ENCODE measurements at regions not wholly inside any gene's neighbourhood (a gene's known extent, or its start where the extent isn't known, plus 50 kb on each side); places are given as distances from the start of the nearest gene placed in this dataset.

DNA sequence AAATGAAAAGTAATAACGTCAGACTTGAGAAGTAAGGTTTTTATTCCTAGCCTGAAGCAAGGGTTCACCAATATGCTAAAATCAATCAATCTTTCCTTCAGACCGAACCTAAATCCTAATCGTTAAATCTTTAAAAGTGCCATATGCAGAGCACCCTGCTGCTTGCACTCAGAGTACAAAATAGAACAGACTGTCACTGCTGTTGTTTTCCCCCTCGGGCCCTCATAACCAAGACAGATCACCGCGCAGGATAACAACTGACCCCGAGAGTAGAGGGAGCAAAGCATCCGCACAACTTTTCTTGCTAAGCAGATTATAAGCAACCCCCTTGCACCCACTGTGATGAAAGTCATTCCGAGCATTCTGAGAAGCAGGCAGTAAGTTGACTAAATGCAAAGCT, 550.9 kb upstream of the NDST4 start:
- TF ChIP-seq, protein P1, sequence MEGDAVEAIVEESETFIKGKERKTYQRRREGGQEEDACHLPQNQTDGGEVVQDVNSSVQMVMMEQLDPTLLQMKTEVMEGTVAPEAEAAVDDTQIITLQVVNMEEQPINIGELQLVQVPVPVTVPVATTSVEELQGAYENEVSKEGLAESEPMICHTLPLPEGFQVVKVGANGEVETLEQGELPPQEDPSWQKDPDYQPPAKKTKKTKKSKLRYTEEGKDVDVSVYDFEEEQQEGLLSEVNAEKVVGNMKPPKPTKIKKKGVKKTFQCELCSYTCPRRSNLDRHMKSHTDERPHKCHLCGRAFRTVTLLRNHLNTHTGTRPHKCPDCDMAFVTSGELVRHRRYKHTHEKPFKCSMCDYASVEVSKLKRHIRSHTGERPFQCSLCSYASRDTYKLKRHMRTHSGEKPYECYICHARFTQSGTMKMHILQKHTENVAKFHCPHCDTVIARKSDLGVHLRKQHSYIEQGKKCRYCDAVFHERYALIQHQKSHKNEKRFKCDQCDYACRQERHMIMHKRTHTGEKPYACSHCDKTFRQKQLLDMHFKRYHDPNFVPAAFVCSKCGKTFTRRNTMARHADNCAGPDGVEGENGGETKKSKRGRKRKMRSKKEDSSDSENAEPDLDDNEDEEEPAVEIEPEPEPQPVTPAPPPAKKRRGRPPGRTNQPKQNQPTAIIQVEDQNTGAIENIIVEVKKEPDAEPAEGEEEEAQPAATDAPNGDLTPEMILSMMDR (conservative IDR thresholded peaks at IDR 0.05; ENCODE audit: low read depth in 2 of 2) = no peak
- TF ChIP-seq, protein P2, sequence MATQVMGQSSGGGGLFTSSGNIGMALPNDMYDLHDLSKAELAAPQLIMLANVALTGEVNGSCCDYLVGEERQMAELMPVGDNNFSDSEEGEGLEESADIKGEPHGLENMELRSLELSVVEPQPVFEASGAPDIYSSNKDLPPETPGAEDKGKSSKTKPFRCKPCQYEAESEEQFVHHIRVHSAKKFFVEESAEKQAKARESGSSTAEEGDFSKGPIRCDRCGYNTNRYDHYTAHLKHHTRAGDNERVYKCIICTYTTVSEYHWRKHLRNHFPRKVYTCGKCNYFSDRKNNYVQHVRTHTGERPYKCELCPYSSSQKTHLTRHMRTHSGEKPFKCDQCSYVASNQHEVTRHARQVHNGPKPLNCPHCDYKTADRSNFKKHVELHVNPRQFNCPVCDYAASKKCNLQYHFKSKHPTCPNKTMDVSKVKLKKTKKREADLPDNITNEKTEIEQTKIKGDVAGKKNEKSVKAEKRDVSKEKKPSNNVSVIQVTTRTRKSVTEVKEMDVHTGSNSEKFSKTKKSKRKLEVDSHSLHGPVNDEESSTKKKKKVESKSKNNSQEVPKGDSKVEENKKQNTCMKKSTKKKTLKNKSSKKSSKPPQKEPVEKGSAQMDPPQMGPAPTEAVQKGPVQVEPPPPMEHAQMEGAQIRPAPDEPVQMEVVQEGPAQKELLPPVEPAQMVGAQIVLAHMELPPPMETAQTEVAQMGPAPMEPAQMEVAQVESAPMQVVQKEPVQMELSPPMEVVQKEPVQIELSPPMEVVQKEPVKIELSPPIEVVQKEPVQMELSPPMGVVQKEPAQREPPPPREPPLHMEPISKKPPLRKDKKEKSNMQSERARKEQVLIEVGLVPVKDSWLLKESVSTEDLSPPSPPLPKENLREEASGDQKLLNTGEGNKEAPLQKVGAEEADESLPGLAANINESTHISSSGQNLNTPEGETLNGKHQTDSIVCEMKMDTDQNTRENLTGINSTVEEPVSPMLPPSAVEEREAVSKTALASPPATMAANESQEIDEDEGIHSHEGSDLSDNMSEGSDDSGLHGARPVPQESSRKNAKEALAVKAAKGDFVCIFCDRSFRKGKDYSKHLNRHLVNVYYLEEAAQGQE (IDR thresholded peaks at IDR 0.05; ENCODE audit: unreplicated experiment) = no peak
- TF ChIP-seq STAT1 (IDR thresholded peaks at IDR 0.05; ENCODE audit: unreplicated experiment) (no peak), POLR2AphosphoS5 (IDR thresholded peaks at IDR 0.05; ENCODE audit: low read depth) (no peak), EZH2phosphoT487 (IDR thresholded peaks at IDR 0.05; ENCODE audit: unreplicated experiment) (no peak), CREB1 (CRISPR knock-in tag; IDR thresholded peaks at IDR 0.05; ENCODE audit: low read depth) (no peak), EZH2 (IDR thresholded peaks at IDR 0.05; ENCODE audit: low read depth, unreplicated experiment) (no peak), ZNF331 (CRISPR knock-in tag; IDR thresholded peaks at IDR 0.05; ENCODE audit: low read depth) (no peak), JUNB (IDR thresholded peaks at IDR 0.05; ENCODE audit: unreplicated experiment) (no peak), NANOG (IDR thresholded peaks at IDR 0.05; ENCODE audit: borderline replicate concordance) (no peak)
- TF ChIP-seq, protein P3, sequence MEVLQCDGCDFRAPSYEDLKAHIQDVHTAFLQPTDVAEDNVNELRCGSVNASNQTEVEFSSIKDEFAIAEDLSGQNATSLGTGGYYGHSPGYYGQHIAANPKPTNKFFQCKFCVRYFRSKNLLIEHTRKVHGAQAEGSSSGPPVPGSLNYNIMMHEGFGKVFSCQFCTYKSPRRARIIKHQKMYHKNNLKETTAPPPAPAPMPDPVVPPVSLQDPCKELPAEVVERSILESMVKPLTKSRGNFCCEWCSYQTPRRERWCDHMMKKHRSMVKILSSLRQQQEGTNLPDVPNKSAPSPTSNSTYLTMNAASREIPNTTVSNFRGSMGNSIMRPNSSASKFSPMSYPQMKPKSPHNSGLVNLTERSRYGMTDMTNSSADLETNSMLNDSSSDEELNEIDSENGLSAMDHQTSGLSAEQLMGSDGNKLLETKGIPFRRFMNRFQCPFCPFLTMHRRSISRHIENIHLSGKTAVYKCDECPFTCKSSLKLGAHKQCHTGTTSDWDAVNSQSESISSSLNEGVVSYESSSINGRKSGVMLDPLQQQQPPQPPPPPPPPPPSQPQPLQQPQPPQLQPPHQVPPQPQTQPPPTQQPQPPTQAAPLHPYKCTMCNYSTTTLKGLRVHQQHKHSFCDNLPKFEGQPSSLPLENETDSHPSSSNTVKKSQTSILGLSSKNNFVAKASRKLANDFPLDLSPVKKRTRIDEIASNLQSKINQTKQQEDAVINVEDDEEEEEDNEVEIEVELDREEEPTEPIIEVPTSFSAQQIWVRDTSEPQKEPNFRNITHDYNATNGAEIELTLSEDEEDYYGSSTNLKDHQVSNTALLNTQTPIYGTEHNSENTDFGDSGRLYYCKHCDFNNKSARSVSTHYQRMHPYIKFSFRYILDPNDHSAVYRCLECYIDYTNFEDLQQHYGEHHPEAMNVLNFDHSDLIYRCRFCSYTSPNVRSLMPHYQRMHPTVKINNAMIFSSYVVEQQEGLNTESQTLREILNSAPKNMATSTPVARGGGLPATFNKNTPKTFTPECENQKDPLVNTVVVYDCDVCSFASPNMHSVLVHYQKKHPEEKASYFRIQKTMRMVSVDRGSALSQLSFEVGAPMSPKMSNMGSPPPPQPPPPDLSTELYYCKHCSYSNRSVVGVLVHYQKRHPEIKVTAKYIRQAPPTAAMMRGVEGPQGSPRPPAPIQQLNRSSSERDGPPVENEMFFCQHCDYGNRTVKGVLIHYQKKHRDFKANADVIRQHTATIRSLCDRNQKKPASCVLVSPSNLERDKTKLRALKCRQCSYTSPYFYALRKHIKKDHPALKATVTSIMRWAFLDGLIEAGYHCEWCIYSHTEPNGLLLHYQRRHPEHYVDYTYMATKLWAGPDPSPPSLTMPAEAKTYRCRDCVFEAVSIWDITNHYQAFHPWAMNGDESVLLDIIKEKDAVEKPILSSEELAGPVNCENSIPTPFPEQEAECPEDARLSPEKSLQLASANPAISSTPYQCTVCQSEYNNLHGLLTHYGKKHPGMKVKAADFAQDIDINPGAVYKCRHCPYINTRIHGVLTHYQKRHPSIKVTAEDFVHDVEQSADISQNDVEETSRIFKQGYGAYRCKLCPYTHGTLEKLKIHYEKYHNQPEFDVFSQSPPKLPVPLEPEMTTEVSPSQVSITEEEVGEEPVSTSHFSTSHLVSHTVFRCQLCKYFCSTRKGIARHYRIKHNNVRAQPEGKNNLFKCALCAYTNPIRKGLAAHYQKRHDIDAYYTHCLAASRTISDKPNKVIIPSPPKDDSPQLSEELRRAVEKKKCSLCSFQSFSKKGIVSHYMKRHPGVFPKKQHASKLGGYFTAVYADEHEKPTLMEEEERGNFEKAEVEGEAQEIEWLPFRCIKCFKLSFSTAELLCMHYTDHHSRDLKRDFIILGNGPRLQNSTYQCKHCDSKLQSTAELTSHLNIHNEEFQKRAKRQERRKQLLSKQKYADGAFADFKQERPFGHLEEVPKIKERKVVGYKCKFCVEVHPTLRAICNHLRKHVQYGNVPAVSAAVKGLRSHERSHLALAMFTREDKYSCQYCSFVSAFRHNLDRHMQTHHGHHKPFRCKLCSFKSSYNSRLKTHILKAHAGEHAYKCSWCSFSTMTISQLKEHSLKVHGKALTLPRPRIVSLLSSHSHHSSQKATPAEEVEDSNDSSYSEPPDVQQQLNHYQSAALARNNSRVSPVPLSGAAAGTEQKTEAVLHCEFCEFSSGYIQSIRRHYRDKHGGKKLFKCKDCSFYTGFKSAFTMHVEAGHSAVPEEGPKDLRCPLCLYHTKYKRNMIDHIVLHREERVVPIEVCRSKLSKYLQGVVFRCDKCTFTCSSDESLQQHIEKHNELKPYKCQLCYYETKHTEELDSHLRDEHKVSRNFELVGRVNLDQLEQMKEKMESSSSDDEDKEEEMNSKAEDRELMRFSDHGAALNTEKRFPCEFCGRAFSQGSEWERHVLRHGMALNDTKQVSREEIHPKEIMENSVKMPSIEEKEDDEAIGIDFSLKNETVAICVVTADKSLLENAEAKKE (CRISPR knock-in tag; IDR thresholded peaks at IDR 0.05) = no peak

All from GM23338 (cell line).